Caco-2 (cell line): ENCODE measurements at regions not wholly inside any gene's neighbourhood (a gene's known extent, or its start where the extent isn't known, plus 50 kb on each side); places are given as distances from the start of the nearest gene placed in this dataset.

Source experiments
- BruUV-seq: library from RNA; stranded (reverse); fragments of 400-500 nt; replicated peaks from 2 replicates; lab custom pipeline; 2021; lab: Mats Ljungman, UMichigan
- CTCF ChIA-PET: fragments of 300-600 bp; sonication (Branson Sonifier 250); formaldehyde crosslinking; loops from one replicate; lab custom pipeline; 2022; ENCODE audit warnings: antibody characterized with exemption; lab: Charles Lee
- POLR2A ChIA-PET: fragments of 300-600 bp; sonication (Branson Sonifier 250); formaldehyde crosslinking; loops from one replicate; lab custom pipeline; 2022; ENCODE audit warnings: antibody characterized with exemption; lab: Charles Lee
- DNase-seq, 2 experiments: peaks; one replicate each; pipeline versions ENCODE4 v3.0.0 to v3.0.0-alpha.2; 2020 to 2022
- H3K27me3 ChIP-seq: replicated peaks from 2 replicates; pipeline ENCODE4 v1.6.0; 2011; ENCODE audit warnings: low read length; ENCODE audit not compliant: control insufficient read depth, insufficient read depth
- H3K36me3 ChIP-seq: 2 replicates; pipeline ENCODE4 v1.5.1; 2011; ENCODE audit warnings: low read length; ENCODE audit not compliant: control insufficient read depth, insufficient read depth
- H3K4me1 ChIP-seq: fragments of 250-450 bp; sonication (Bioruptor Pico); 2 replicates; pipeline ENCODE4 v1.5.1; 2020; ENCODE audit warnings: mild to moderate bottlenecking
- H3K4me3 ChIP-seq: 2 replicates; pipeline ENCODE4 v1.5.1; 2011; ENCODE audit warnings: low read depth, mild to moderate bottlenecking, control low read depth, low read length
- H3K9me3 ChIP-seq: fragments of 250-450 bp; sonication (Bioruptor Pico); 2 replicates; pipeline ENCODE4 v1.5.1; 2020; ENCODE audit warnings: mild to moderate bottlenecking, moderate library complexity
- H3K27ac Mint-ChIP-seq: one replicate; pipeline ENCODE4 v1.8.0; 2022; ENCODE audit warnings: mixed read lengths; ENCODE audit not compliant: unreplicated experiment
- H3K27me3 Mint-ChIP-seq: one replicate; pipeline ENCODE4 v1.8.0; 2022; ENCODE audit warnings: mixed read lengths; ENCODE audit not compliant: insufficient read depth, unreplicated experiment
- H3K36me3 Mint-ChIP-seq: one replicate; pipeline ENCODE4 v1.8.0; 2022; ENCODE audit warnings: mild to moderate bottlenecking, mixed read lengths; ENCODE audit not compliant: insufficient read depth, unreplicated experiment
- H3K4me1 Mint-ChIP-seq: one replicate; pipeline ENCODE4 v1.8.0; 2022; ENCODE audit warnings: low read depth, mixed read lengths; ENCODE audit not compliant: unreplicated experiment
- H3K4me3 Mint-ChIP-seq: one replicate; pipeline ENCODE4 v1.8.0; 2022; ENCODE audit warnings: mild to moderate bottlenecking, moderate library complexity, mixed read lengths; ENCODE audit not compliant: unreplicated experiment
- H3K9me3 Mint-ChIP-seq: one replicate; pipeline ENCODE4 v1.8.0; 2022; ENCODE audit warnings: mixed read lengths; ENCODE audit not compliant: unreplicated experiment
- CTCF ChIP-seq, 2 experiments: fragments of 200-600 bp in 1 of 2; IDR thresholded peaks; 1 replicate in 1 of 2; 2 replicates in 1 of 2; pipeline versions ENCODE4 v1.5.1 to v1.8.0; 2011 to 2022; ENCODE audit warnings: antibody characterized with exemption in 1 of 2, control low read depth in 1 of 2, inconsistent platforms in 1 of 2, low read depth in 1 of 2, low read length in 1 of 2, mild to moderate bottlenecking in 1 of 2, moderate library complexity in 1 of 2; ENCODE audit not compliant: insufficient read depth in 1 of 2, severe bottlenecking in 1 of 2, unreplicated experiment in 1 of 2
- intact Hi-C: fragments of 100-400 bp; cut with micrococcal nuclease; formaldehyde crosslinking; loops from one replicate; pipeline ENCODE4 v1.10.0; 2022; ENCODE audit not compliant: unreplicated experiment

- Histone ChIP-seq H3K27me3 (no peaks in the 10 kb centered on the region), H3K4me3 (no peak overlapping the region), H3K4me1 (no peaks in the 10 kb centered on the region), H3K36me3 (no peaks in the 10 kb centered on the region), H3K9me3 (no peaks in the 10 kb centered on the region)
- Mint-ChIP-seq H3K36me3 (no peaks in the 10 kb centered on the region), H3K9me3 (peaks cover 8% of the 10 kb centered on the region), H3K4me1 (no peaks in the 10 kb centered on the region), H3K27ac (no peak overlapping the region), H3K4me3 (no peak overlapping the region), H3K27me3 (no peaks in the 10 kb centered on the region)
- BruUV-seq: no TSS peak
- ChIA-PET POLR2A (no interaction called here), CTCF (no interaction called here)
- DNase-seq: no peak
- intact Hi-C loops: no loop called here
- TF ChIP-seq CTCF (IDR thresholded peaks at IDR 0.05; ENCODE audit: insufficient read depth in 1 of 2, low read depth in 1 of 2, low read length in 1 of 2, severe bottlenecking in 1 of 2, unreplicated experiment in 1 of 2): no peak
These were observed 84.5 kb upstream of the ARHGEF9 start for GRCh38 chrX:63869506-63869905.

GRCh38 chrX:63855896-63856295 is 70.9 kb upstream of the ARHGEF9 start:
- intact Hi-C loops: no loop called here
- Histone ChIP-seq H3K36me3 (no peaks in the 10 kb centered on the region), H3K4me3 (no peak overlapping the region), H3K4me1 (no peaks in the 10 kb centered on the region), H3K27me3 (no peaks in the 10 kb centered on the region), H3K9me3 (no peaks in the 10 kb centered on the region)
- DNase-seq: no peak
- H3K9me3 Mint-ChIP-seq: no peaks in the 10 kb centered on the region
- no peak overlapping the region for H3K4me3 Mint-ChIP-seq
- no peak for TF ChIP-seq CTCF (IDR thresholded peaks at IDR 0.05; ENCODE audit: insufficient read depth in 1 of 2, low read depth in 1 of 2, low read length in 1 of 2, severe bottlenecking in 1 of 2, unreplicated experiment in 1 of 2)
- H3K27me3 Mint-ChIP-seq: peaks cover 5% of the 10 kb centered on the region
- POLR2A ChIA-PET: no interaction called here
- H3K36me3 Mint-ChIP-seq: no peaks in the 10 kb centered on the region
- H3K4me1 Mint-ChIP-seq: no peaks in the 10 kb centered on the region
- BruUV-seq: no TSS peak
- CTCF ChIA-PET: no interaction called here
- H3K27ac Mint-ChIP-seq: no peak overlapping the region

- H3K27me3 ChIP-seq: no peaks in the 10 kb centered on the region
- Mint-ChIP-seq H3K9me3 (no peaks in the 10 kb centered on the region), H3K27me3 (no peaks in the 10 kb centered on the region), H3K4me3 (no peak overlapping the region), H3K27ac (no peak overlapping the region), H3K36me3 (no peaks in the 10 kb centered on the region), H3K4me1 (no peaks in the 10 kb centered on the region)
- H3K4me3 ChIP-seq: no peak overlapping the region
- TF ChIP-seq CTCF (IDR thresholded peaks at IDR 0.05; ENCODE audit: insufficient read depth in 1 of 2, low read depth in 1 of 2, low read length in 1 of 2, severe bottlenecking in 1 of 2, unreplicated experiment in 1 of 2): no peak
- BruUV-seq: no TSS peak
- ChIA-PET POLR2A (no interaction called here), CTCF (no interaction called here)
- no peaks in the 10 kb centered on the region for H3K4me1 ChIP-seq
- intact Hi-C loops: no loop called here
- DNase-seq: no peak
- no peaks in the 10 kb centered on the region for H3K9me3 ChIP-seq
- no peaks in the 10 kb centered on the region for H3K36me3 ChIP-seq
These were observed 50.3 kb upstream of the ARHGEF9 start for GRCh38 chrX:63835361-63835760.
